HG03159 (cell line): ENCODE measurements at regions not wholly inside any gene's neighbourhood (a gene's known extent, or its start where the extent isn't known, plus 50 kb on each side); places are given as distances from the start of the nearest gene placed in this dataset.

Experiments used
- ATAC-seq: cut with Tn5 transposase; IDR thresholded peaks from one replicate; pipeline ENCODE4 v1.9.1; 2021; ENCODE audit warnings: mild to moderate bottlenecking, moderate library complexity; ENCODE audit not compliant: unreplicated experiment

GRCh38 chr18:33870059-33870458 lies 292.0 kb downstream of the ASXL3 start:
- no peak for ATAC-seq

GRCh38 chr18:33866386-33866785 lies 288.4 kb downstream of the ASXL3 start:
- ATAC-seq, result no peak

- ATAC-seq, result no peak
These were observed 285.9 kb downstream of the ASXL3 start for GRCh38 chr18:33863912-33864311.

- ATAC-seq, result no peak
These were observed 276.8 kb downstream of the ASXL3 start for GRCh38 chr18:33854827-33855139.

GRCh38 chr18:33854086-33854826 lies 276.2 kb downstream of the ASXL3 start:
- ATAC-seq, result no peak

GRCh38 chr18:33853187-33853586 lies 275.2 kb downstream of the ASXL3 start:
- no peak for ATAC-seq

GRCh38 chr18:33851546-33852078 lies 273.6 kb downstream of the ASXL3 start:
- no peak for ATAC-seq

GRCh38 chr18:33849731-33850130 lies 271.7 kb downstream of the ASXL3 start:
- ATAC-seq, result no peak

GRCh38 chr18:33844232-33844631 lies 266.2 kb downstream of the ASXL3 start:
- no peak for ATAC-seq

GRCh38 chr18:33841221-33841967 lies 263.4 kb downstream of the ASXL3 start:
- no peak for ATAC-seq

- no peak for ATAC-seq
These were observed 262.2 kb downstream of the ASXL3 start for GRCh38 chr18:33840212-33840593.

- peak; percentile 86 for ATAC-seq
These were observed 261.6 kb downstream of the ASXL3 start for GRCh38 chr18:33839452-33840211.

- ATAC-seq, result no peak
These were observed 260.0 kb downstream of the ASXL3 start for GRCh38 chr18:33838054-33838453.

- no peak for ATAC-seq
These were observed 259.2 kb downstream of the ASXL3 start for GRCh38 chr18:33837191-33837590.

GRCh38 chr18:33836564-33836963 lies 258.5 kb downstream of the ASXL3 start:
- ATAC-seq, result no peak

- ATAC-seq, result no peak
These were observed 257.4 kb downstream of the ASXL3 start for GRCh38 chr18:33835419-33835818.

GRCh38 chr18:33833842-33834241 lies 255.8 kb downstream of the ASXL3 start:
- no peak for ATAC-seq

- ATAC-seq, result no peak
These were observed 253.4 kb downstream of the ASXL3 start for GRCh38 chr18:33831424-33831823.

GRCh38 chr18:33830213-33830612 lies 252.2 kb downstream of the ASXL3 start:
- no peak for ATAC-seq

GRCh38 chr18:33828949-33829348 lies 250.9 kb downstream of the ASXL3 start:
- ATAC-seq, result no peak

GRCh38 chr18:33826151-33826550 lies 248.1 kb downstream of the ASXL3 start:
- no peak for ATAC-seq

- ATAC-seq, result no peak
These were observed 243.5 kb downstream of the ASXL3 start for GRCh38 chr18:33821503-33821902.
